Stomach (tissue), 4 donors: ENCODE measurements at regions not wholly inside any gene's neighbourhood (a gene's known extent, or its start where the extent isn't known, plus 50 kb on each side); places are given as distances from the start of the nearest gene placed in this dataset.

Experiments used
- CTCF ChIP-seq, 7 experiments: fragments of 450-650 bp in 4 of 7; fragments of 200-600 bp in 3 of 7; sonication (generic) in 3 of 7; IDR thresholded peaks; one replicate each; pipeline ENCODE4 v1.5.1; 2016 to 2019; ENCODE audit warnings: antibody characterized with exemption in 7 of 7, control low read depth in 2 of 7, mild to moderate bottlenecking in 1 of 7
- EP300 ChIP-seq: sonication (generic); formaldehyde crosslinking; IDR thresholded peaks from one replicate; pipeline ENCODE4 v1.6.1; 2017; ENCODE audit warnings: antibody characterized with exemption

GRCh38 chr6:48996461-48997119, 466.5 kb downstream of the MMUT start:
- TF ChIP-seq CTCF (IDR thresholded peaks at IDR 0.05), result no peak
- TF ChIP-seq EP300, result no peak
